ENCODE measurements at regions not wholly inside any gene's neighbourhood (a gene's known extent, or its start where the extent isn't known, plus 50 kb on each side); places are given as distances from the start of the nearest gene placed in this dataset.

- TF ChIP-seq EZH2 (IDR thresholded peaks at IDR 0.05; ENCODE audit: low read depth), result no peak
- TF ChIP-seq CTCF (conservative IDR thresholded peaks at IDR 0.05), result no peak
Measured at GRCh38 chr17:63139356-63139755, 173.3 kb downstream of the TANC2 start.
